ENCODE measurements at regions not wholly inside any gene's neighbourhood (a gene's known extent, or its start where the extent isn't known, plus 50 kb on each side); places are given as distances from the start of the nearest gene placed in this dataset.

GRCh38 chr2:34737146-34737545, 1138.0 kb upstream of the FAM98A start:
- Histone ChIP-seq H3K4me3 (ENCODE audit: low read depth in 1 of 3, low read length in 3 of 3) (no peak overlapping the region), H3K27ac (ENCODE audit: low read depth in 1 of 2, low read length in 2 of 2) (no peak overlapping the region), H3K9ac (ENCODE audit: low read depth in 1 of 2, low read length in 2 of 2) (no peak overlapping the region), H3K4me1 (ENCODE audit: control insufficient read depth in 4 of 4, insufficient read depth in 4 of 4, low read length in 3 of 4) (peaks cover 0 to 3% (median 0%) of the 10 kb centered on the region in 4 donors), H3K36me3 (ENCODE audit: control insufficient read depth in 4 of 4, insufficient read depth in 3 of 4, low read depth in 1 of 4, low read length in 3 of 4) (no peaks in the 10 kb centered on the region), H3K9me3 (ENCODE audit: control insufficient read depth in 4 of 4, low read length in 3 of 4) (no peaks in the 10 kb centered on the region), H3K27me3 (ENCODE audit: control insufficient read depth in 4 of 4, insufficient read depth in 4 of 4, low read length in 3 of 4) (no peaks in the 10 kb centered on the region)
- TF ChIP-seq JUND (IDR thresholded peaks at IDR 0.05) (no peak), MAX (IDR thresholded peaks at IDR 0.05) (no peak), RAD21 (IDR thresholded peaks at IDR 0.05) (no peak), GABPA (IDR thresholded peaks at IDR 0.05 in 1 of 2, conservative IDR thresholded peaks at IDR 0.05 in 1 of 2) (no peak), FOXA2 (IDR thresholded peaks at IDR 0.05) (no peak), CTCF (IDR thresholded peaks at IDR 0.05; ENCODE audit: low read depth, low read length, missing input control) (no peak), HNF4A (conservative IDR thresholded peaks at IDR 0.05) (no peak), HNF4G (IDR thresholded peaks at IDR 0.05) (no peak), SP1 (IDR thresholded peaks at IDR 0.05) (no peak)
- no peak for DNase-seq (ENCODE audit: low spot score)
- WGBS, result 83% methylated on average over 3 of the region's 3 CpGs

GRCh38 chr2:34736482-34736881, 1137.4 kb upstream of the FAM98A start:
- Histone ChIP-seq H3K4me1 (ENCODE audit: control insufficient read depth in 4 of 4, insufficient read depth in 4 of 4, low read length in 3 of 4) (peaks cover 0 to 3% (median 0%) of the 10 kb centered on the region in 4 donors), H3K27me3 (ENCODE audit: control insufficient read depth in 4 of 4, insufficient read depth in 4 of 4, low read length in 3 of 4) (no peaks in the 10 kb centered on the region), H3K36me3 (ENCODE audit: control insufficient read depth in 4 of 4, insufficient read depth in 3 of 4, low read depth in 1 of 4, low read length in 3 of 4) (no peaks in the 10 kb centered on the region), H3K27ac (ENCODE audit: low read depth in 1 of 2, low read length in 2 of 2) (no peak overlapping the region), H3K9me3 (ENCODE audit: control insufficient read depth in 4 of 4, low read length in 3 of 4) (no peaks in the 10 kb centered on the region), H3K4me3 (ENCODE audit: low read depth in 1 of 3, low read length in 3 of 3) (no peak overlapping the region), H3K9ac (ENCODE audit: low read depth in 1 of 2, low read length in 2 of 2) (no peak overlapping the region)
- TF ChIP-seq YY1 (IDR thresholded peaks at IDR 0.05) (no peak), HNF4A (conservative IDR thresholded peaks at IDR 0.05) (no peak), FOXA2 (IDR thresholded peaks at IDR 0.05) (no peak)
- no peak for DNase-seq (ENCODE audit: low spot score)
- WGBS, result 61% methylated on average over 2 of the region's 2 CpGs

GRCh38 chr2:34734662-34735061, 1135.6 kb upstream of the FAM98A start:
- TF ChIP-seq ATF3 (IDR thresholded peaks at IDR 0.05) (no peak), CTCF (IDR thresholded peaks at IDR 0.05; ENCODE audit: low read depth, low read length, missing input control) (no peak), EGR1 (IDR thresholded peaks at IDR 0.05; ENCODE audit: low read depth in 2 of 2) (no peak), TAF1 (conservative IDR thresholded peaks at IDR 0.05) (no peak), SP1 (IDR thresholded peaks at IDR 0.05) (no peak), MAX (IDR thresholded peaks at IDR 0.05) (no peak), REST (IDR thresholded peaks at IDR 0.05) (no peak), NR2F2 (IDR thresholded peaks at IDR 0.05) (no peak), HNF4G (IDR thresholded peaks at IDR 0.05) (no peak)
- Histone ChIP-seq H3K36me3 (ENCODE audit: control insufficient read depth in 4 of 4, insufficient read depth in 3 of 4, low read depth in 1 of 4, low read length in 3 of 4) (no peaks in the 10 kb centered on the region), H3K4me3 (ENCODE audit: low read depth in 1 of 3, low read length in 3 of 3) (no peak overlapping the region), H3K27me3 (ENCODE audit: control insufficient read depth in 4 of 4, insufficient read depth in 4 of 4, low read length in 3 of 4) (no peaks in the 10 kb centered on the region), H3K4me1 (ENCODE audit: control insufficient read depth in 4 of 4, insufficient read depth in 4 of 4, low read length in 3 of 4) (peaks cover 0 to 3% (median 0%) of the 10 kb centered on the region in 4 donors), H3K27ac (ENCODE audit: low read depth in 1 of 2, low read length in 2 of 2) (no peak overlapping the region), H3K9ac (ENCODE audit: low read depth in 1 of 2, low read length in 2 of 2) (no peak overlapping the region), H3K9me3 (ENCODE audit: control insufficient read depth in 4 of 4, low read length in 3 of 4) (no peaks in the 10 kb centered on the region)
- no peak for DNase-seq (ENCODE audit: low spot score)
